IMR-90 (cell line): ENCODE measurements at regions not wholly inside any gene's neighbourhood (a gene's known extent, or its start where the extent isn't known, plus 50 kb on each side); places are given as distances from the start of the nearest gene placed in this dataset.

Experiments used
- ATAC-seq: fragments of 200-7000 bp; cut with Tn5 transposase; 2 replicates; pipeline ENCODE4 v1.9.1; 2020; ENCODE audit warnings: low read depth, mild to moderate bottlenecking, moderate library complexity
- BruUV-seq: library from RNA; stranded (reverse); fragments of 400-500 nt; replicated peaks from 2 replicates; lab custom pipeline; 2021; lab: Mats Ljungman, UMichigan
- CTCF ChIA-PET: fragments of 300-600 bp; formaldehyde crosslinking; extraction: SDS; loops from one replicate; lab custom pipeline; 2021; ENCODE audit warnings: antibody characterized with exemption; lab: Yijun Ruan, JAX
- POLR2A ChIA-PET: fragments of 300-600 bp; sonication (Branson Sonifier 250); formaldehyde crosslinking; loops from one replicate; lab custom pipeline; 2022; ENCODE audit warnings: antibody characterized with exemption; ENCODE audit not compliant: unreplicated experiment; lab: Charles Lee
- DNase-seq: peaks from one replicate; pipeline ENCODE4 v3.0.0; 2013
- H2AFZ ChIP-seq: replicated peaks from 2 replicates; pipeline ENCODE3; 2013; ENCODE audit warnings: low read length, mild to moderate bottlenecking; ENCODE audit not compliant: poor library complexity
- H2AK5ac ChIP-seq: 2 replicates; pipeline ENCODE4 v1.6.1; 2013; ENCODE audit warnings: low read depth, low read length, inconsistent platforms
- H2AK9ac ChIP-seq: replicated peaks from 2 replicates; pipeline ENCODE3; 2013; ENCODE audit warnings: mild to moderate bottlenecking, low read depth, low read length, moderate library complexity; ENCODE audit not compliant: poor library complexity
- H2BK120ac ChIP-seq: 2 replicates; pipeline ENCODE4 v1.6.1; 2013; ENCODE audit warnings: low read depth, low read length, inconsistent platforms
- H2BK15ac ChIP-seq: 3 replicates; pipeline ENCODE4 v1.6.1; 2013; ENCODE audit warnings: low read depth, low read length, inconsistent platforms
- H2BK20ac ChIP-seq: 2 replicates; pipeline ENCODE4 v1.6.1; 2013; ENCODE audit warnings: low read depth, mild to moderate bottlenecking, inconsistent platforms, low read length, moderate library complexity
- H2BK5ac ChIP-seq: 2 replicates; pipeline ENCODE4 v1.6.1; 2013; ENCODE audit warnings: mild to moderate bottlenecking, low read depth, low read length, inconsistent platforms; ENCODE audit not compliant: poor library complexity, severe bottlenecking
- H3K14ac ChIP-seq: replicated peaks from 2 replicates; pipeline ENCODE4 v1.6.1; 2013; ENCODE audit warnings: low read depth, low read length, inconsistent platforms
- H3K18ac ChIP-seq: 2 replicates; pipeline ENCODE4 v1.6.1; 2013; ENCODE audit warnings: low read depth, low read length, control low read depth
- H3K23ac ChIP-seq: 2 replicates; pipeline ENCODE4 v1.6.1; 2013; ENCODE audit warnings: low read depth, low read length, inconsistent platforms
- H3K27ac ChIP-seq: 2 replicates; pipeline ENCODE4 v1.5.1; 2013; ENCODE audit warnings: mild to moderate bottlenecking, control low read depth, low read length; ENCODE audit not compliant: insufficient read depth
- H3K27me3 ChIP-seq: 2 replicates; pipeline ENCODE4 v1.6.1; 2013; ENCODE audit warnings: low read length; ENCODE audit not compliant: control insufficient read depth, insufficient read depth
- H3K36me3 ChIP-seq: 2 replicates; pipeline ENCODE4 v1.6.1; 2013; ENCODE audit warnings: low read length, mixed read lengths; ENCODE audit not compliant: control insufficient read depth, insufficient read depth
- H3K4ac ChIP-seq: 2 replicates; pipeline ENCODE4 v1.6.1; 2013; ENCODE audit warnings: low read depth, low read length, inconsistent platforms
- H3K4me1 ChIP-seq: 2 replicates; pipeline ENCODE4 v1.6.1; 2013; ENCODE audit warnings: low read length, mixed read lengths; ENCODE audit not compliant: control insufficient read depth, insufficient read depth
- H3K4me2 ChIP-seq: 2 replicates; pipeline ENCODE4 v1.6.1; 2013; ENCODE audit warnings: low read depth, mild to moderate bottlenecking, control low read depth, low read length, moderate library complexity
- H3K4me3 ChIP-seq: 2 replicates; pipeline ENCODE4 v1.5.1; 2013; ENCODE audit warnings: low read depth, mild to moderate bottlenecking, control low read depth, low read length, moderate library complexity; ENCODE audit not compliant: insufficient read depth
- H3K56ac ChIP-seq: 2 replicates; pipeline ENCODE4 v1.6.1; 2013; ENCODE audit warnings: low read length, inconsistent platforms; ENCODE audit not compliant: insufficient read depth; ENCODE audit errors: extremely low read depth
- H3K79me1 ChIP-seq, 2 experiments: 2 replicates each; pipeline ENCODE4 v1.6.1; 2013; ENCODE audit warnings: low read length in 2 of 2, inconsistent platforms in 1 of 2, low read depth in 1 of 2
- H3K9ac ChIP-seq: 2 replicates; pipeline ENCODE4 v1.6.1; 2013; ENCODE audit warnings: low read depth, low read length, control low read depth
- H3K9me1 ChIP-seq: 2 replicates; pipeline ENCODE4 v1.6.1; 2013; ENCODE audit warnings: low read length, inconsistent platforms; ENCODE audit not compliant: insufficient read depth
- H3K9me3 ChIP-seq: 2 replicates; pipeline ENCODE4 v1.6.1; 2013; ENCODE audit warnings: low read length; ENCODE audit not compliant: control insufficient read depth, insufficient read depth
- H4K20me1 ChIP-seq: 2 replicates; pipeline ENCODE4 v1.6.1; 2013; ENCODE audit warnings: low read length, inconsistent platforms; ENCODE audit not compliant: insufficient read depth
- H4K5ac ChIP-seq: 2 replicates; pipeline ENCODE4 v1.6.1; 2013; ENCODE audit warnings: mild to moderate bottlenecking, low read depth, low read length, control low read depth
- H4K8ac ChIP-seq, 2 experiments: 2 replicates each; pipeline ENCODE4 v1.6.1; 2013; ENCODE audit warnings: low read depth in 2 of 2, low read length in 2 of 2, control low read depth in 1 of 2, inconsistent platforms in 1 of 2
- H4K91ac ChIP-seq: 2 replicates; pipeline ENCODE4 v1.6.1; 2013; ENCODE audit warnings: low read depth, low read length, inconsistent platforms; ENCODE audit not compliant: insufficient read depth
- BHLHE40 ChIP-seq: fragments of 150-350 bp; IDR thresholded peaks from 2 replicates; pipeline ENCODE4 v1.6.1; 2016; ENCODE audit warnings: mild to moderate bottlenecking, low read depth, low read length
- FOS ChIP-seq: fragments of 150-350 bp; IDR thresholded peaks from 2 replicates; pipeline ENCODE4 v1.6.1; 2016; ENCODE audit warnings: low read depth, low read length
- MAFK ChIP-seq: IDR thresholded peaks from 2 replicates; pipeline ENCODE4 v1.6.1; 2012; ENCODE audit warnings: low read depth, low read length, improper control_type of control experiment
- MXI1 ChIP-seq: IDR thresholded peaks from 2 replicates; pipeline ENCODE4 v1.6.1; 2012; ENCODE audit warnings: low read depth, mild to moderate bottlenecking, low read length, moderate library complexity, borderline replicate concordance
- POLR2A ChIP-seq: IDR thresholded peaks from 2 replicates; pipeline ENCODE4 v1.6.1; 2012; ENCODE audit warnings: mild to moderate bottlenecking, low read depth, low read length
- RCOR1 ChIP-seq: IDR thresholded peaks from 2 replicates; pipeline ENCODE4 v1.6.1; 2012; ENCODE audit warnings: mild to moderate bottlenecking, low read length, improper control_type of control experiment; ENCODE audit not compliant: insufficient replicate concordance
- RFX5 ChIP-seq: IDR thresholded peaks from 2 replicates; pipeline ENCODE4 v1.8.0; 2012; ENCODE audit warnings: low read depth, mild to moderate bottlenecking, low read length, moderate library complexity
- SMC3 ChIP-seq: fragments of 150-350 bp; IDR thresholded peaks from 2 replicates; pipeline ENCODE4 v1.6.1; 2016; ENCODE audit warnings: low read depth, mild to moderate bottlenecking, antibody characterized with exemption, low read length, moderate library complexity
- WGBS, 2 experiments: methylation state at CpG; one replicate each; pipeline versions ENCODE4 v1.1.5 to v1.1.7; 2013; ENCODE audit warnings: missing lambda C conversion rate in 2 of 2; ENCODE audit not compliant: insufficient read length in 1 of 2; ENCODE audit errors: extremely low coverage in 2 of 2; 5-methylcytosine and 5-hydroxymethylcytosine counted together
- dilution Hi-C: fragments of 300-500 bp; cut with HindIII; formaldehyde crosslinking; loops from one replicate; pipeline ENCODE4 v1.14.3; 2018; ENCODE audit warnings: low sequenced_read_pairs; ENCODE audit not compliant: unreplicated experiment
- in situ Hi-C: fragments of 300-500 bp; cut with MboI; formaldehyde crosslinking; loops from 3 replicates; pipeline ENCODE4 v1.14.3; 2019; ENCODE audit warnings: low sequenced_read_pairs, inconsistent platforms, mixed read lengths
- intact Hi-C: fragments of 100-400 bp; cut with micrococcal nuclease; formaldehyde crosslinking; loops from 2 replicates; pipeline ENCODE4 v1.10.0; 2022
- TF ChIP-seq, protein P1 (sequence below): conservative IDR thresholded peaks from 2 replicates; pipeline ENCODE4 v1.5.1; 2012; ENCODE audit warnings: mild to moderate bottlenecking, low read depth, low read length, improper control_type of control experiment
- TF ChIP-seq, protein P2 (sequence below): fragments of 150-350 bp; IDR thresholded peaks from 2 replicates; pipeline ENCODE4 v1.6.1; 2017; ENCODE audit warnings: mild to moderate bottlenecking, antibody characterized with exemption, low read length, low read depth

DNA sequence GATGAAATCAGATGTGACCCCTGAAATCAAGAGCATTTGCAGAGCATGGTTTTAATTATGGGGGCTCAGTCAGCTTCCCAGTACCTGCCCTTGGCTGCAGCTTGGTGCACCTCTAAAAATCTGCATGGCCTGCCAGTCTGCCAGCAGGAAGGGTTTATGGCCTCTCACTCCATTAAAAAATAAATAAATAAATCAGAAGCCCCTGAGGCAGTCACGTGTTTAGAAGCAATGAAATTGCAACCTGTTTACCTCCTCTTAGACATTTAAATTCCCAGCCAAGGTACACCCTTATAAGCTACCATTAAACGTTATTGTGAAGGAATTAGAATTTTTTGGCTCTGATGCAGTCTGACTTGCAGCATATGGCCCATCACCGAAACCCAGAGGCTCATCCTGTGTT, 114.0 kb upstream of the LDB2 start:
- H3K14ac ChIP-seq: no peak overlapping the region
- H3K9me1 ChIP-seq: peaks cover 3% of the 10 kb centered on the region; the same call in 1 of the 2 replicates
- H3K23ac ChIP-seq: no peak overlapping the region
- no peak overlapping the region for H3K4me3 ChIP-seq
- peaks cover 4% of the 10 kb centered on the region; the same call in 1 of the 2 replicates for H3K4me1 ChIP-seq
- no peak overlapping the region for H4K91ac ChIP-seq
- no peak overlapping the region for H3K9ac ChIP-seq
- in situ Hi-C loops: no loop called here
- no peak overlapping the region for H2BK20ac ChIP-seq
- H2BK120ac ChIP-seq: no peak overlapping the region
- dilution Hi-C loops: no loop called here
- intact Hi-C loops: no loop called here
- no peaks in the 10 kb centered on the region for H3K27me3 ChIP-seq
- H3K79me1 ChIP-seq: no peaks in the 10 kb centered on the region
- H3K36me3 ChIP-seq: no peaks in the 10 kb centered on the region
- no peak for ATAC-seq
- no peak overlapping the region for H3K27ac ChIP-seq
- H2BK15ac ChIP-seq: no peak overlapping the region
- no peak for TF ChIP-seq POLR2A
- TF ChIP-seq BHLHE40: no peak
- TF ChIP-seq MAFK: no peak
- TF ChIP-seq RCOR1: no peak
- TF ChIP-seq MXI1: no peak
- TF ChIP-seq, protein P1, sequence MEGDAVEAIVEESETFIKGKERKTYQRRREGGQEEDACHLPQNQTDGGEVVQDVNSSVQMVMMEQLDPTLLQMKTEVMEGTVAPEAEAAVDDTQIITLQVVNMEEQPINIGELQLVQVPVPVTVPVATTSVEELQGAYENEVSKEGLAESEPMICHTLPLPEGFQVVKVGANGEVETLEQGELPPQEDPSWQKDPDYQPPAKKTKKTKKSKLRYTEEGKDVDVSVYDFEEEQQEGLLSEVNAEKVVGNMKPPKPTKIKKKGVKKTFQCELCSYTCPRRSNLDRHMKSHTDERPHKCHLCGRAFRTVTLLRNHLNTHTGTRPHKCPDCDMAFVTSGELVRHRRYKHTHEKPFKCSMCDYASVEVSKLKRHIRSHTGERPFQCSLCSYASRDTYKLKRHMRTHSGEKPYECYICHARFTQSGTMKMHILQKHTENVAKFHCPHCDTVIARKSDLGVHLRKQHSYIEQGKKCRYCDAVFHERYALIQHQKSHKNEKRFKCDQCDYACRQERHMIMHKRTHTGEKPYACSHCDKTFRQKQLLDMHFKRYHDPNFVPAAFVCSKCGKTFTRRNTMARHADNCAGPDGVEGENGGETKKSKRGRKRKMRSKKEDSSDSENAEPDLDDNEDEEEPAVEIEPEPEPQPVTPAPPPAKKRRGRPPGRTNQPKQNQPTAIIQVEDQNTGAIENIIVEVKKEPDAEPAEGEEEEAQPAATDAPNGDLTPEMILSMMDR: no peak
- TF ChIP-seq, protein P2, sequence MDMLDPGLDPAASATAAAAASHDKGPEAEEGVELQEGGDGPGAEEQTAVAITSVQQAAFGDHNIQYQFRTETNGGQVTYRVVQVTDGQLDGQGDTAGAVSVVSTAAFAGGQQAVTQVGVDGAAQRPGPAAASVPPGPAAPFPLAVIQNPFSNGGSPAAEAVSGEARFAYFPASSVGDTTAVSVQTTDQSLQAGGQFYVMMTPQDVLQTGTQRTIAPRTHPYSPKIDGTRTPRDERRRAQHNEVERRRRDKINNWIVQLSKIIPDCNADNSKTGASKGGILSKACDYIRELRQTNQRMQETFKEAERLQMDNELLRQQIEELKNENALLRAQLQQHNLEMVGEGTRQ: no peak
- TF ChIP-seq RFX5: no peak
- no peak for TF ChIP-seq SMC3
- TF ChIP-seq FOS: no peak
- no peak overlapping the region for H4K5ac ChIP-seq
- no CpG with 5 or more reads among the region's 3 CpGs for WGBS, 2 experiments
- DNase-seq: no peak
- no peak overlapping the region; a peak in 1 of 4 replicates for H4K8ac ChIP-seq
- H3K4me2 ChIP-seq: no peak overlapping the region
- BruUV-seq: no TSS peak
- no peak overlapping the region for H3K18ac ChIP-seq
- H2BK5ac ChIP-seq: no peak overlapping the region
- no peak overlapping the region for H3K4ac ChIP-seq
- POLR2A ChIA-PET: no interaction called here
- no peak overlapping the region for H3K56ac ChIP-seq
- no peaks in the 10 kb centered on the region for H3K9me3 ChIP-seq
- no peaks in the 10 kb centered on the region for H4K20me1 ChIP-seq
- H2AFZ ChIP-seq: peak overlapping the region; percentile 58
- H2AK9ac ChIP-seq: no peak overlapping the region
- no peak overlapping the region for H2AK5ac ChIP-seq
- CTCF ChIA-PET: interaction anchor here (0.6 to 0.7 kb wide), 2 partner anchors 9 to 18 kb away, joined by 3 read pairs; no protein-coding TSS in a partner anchor
